ENCODE measurements at regions not wholly inside any gene's neighbourhood (a gene's known extent, or its start where the extent isn't known, plus 50 kb on each side); places are given as distances from the start of the nearest gene placed in this dataset.

DNA sequence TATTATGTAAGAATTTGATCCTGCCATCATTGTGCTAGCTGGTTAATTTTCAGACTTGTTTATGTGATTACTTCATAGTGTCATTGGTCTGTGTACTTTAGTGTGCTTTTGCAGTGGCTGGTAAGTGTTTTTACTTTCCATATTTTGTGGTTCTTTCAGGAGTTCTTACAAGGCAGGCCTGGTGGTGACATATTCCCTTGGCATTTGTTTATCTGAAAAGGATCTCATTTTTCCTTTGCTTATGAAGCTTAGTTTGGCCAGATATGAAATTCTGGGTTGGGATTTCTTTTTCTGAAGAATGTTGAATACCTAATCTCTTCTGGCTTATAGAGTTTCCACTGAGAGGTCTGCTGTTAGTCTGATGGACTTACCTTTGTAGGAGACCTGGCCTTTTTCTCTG is 72.8 kb upstream of the MC4R start:
- no peak overlapping the region for H3K9ac ChIP-seq (ENCODE audit: low read length)

DNA sequence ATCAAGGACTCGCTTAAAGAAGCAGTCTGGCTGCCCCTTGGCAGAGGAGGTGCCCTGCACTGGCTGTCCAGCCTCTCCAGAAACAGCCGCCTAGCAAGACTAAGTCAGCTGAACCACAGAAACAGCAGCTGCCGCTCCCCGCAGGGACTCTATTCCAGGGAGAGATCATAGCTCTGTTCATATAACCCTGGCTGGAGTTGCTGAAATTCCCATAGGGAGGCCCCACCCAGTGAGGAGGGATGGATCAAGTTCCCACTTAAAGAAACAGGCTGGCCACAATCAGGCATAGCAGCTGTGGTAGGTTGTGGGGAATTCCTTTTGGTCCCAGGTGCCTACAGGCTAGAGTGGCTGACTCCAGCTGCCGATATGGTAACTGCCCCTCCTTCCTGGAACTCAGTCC is 74.2 kb upstream of the MC4R start:
- H3K9me3 ChIP-seq (ENCODE audit: control insufficient read depth, insufficient read depth, low read depth, low read length): peaks cover 15% of the 10 kb centered on the region
- no peaks in the 10 kb centered on the region for H3K36me3 ChIP-seq (ENCODE audit: control insufficient read depth, insufficient read depth, low read length)
- H3K4me1 ChIP-seq (ENCODE audit: control insufficient read depth, insufficient read depth, low read length): peaks cover 3% of the 10 kb centered on the region; the same call in 1 of the 2 replicates
- no peak overlapping the region for H3K4me3 ChIP-seq (ENCODE audit: low read depth, low read length)
- H3K27ac ChIP-seq (ENCODE audit: low read depth, low read length): no peak overlapping the region
- no peaks in the 10 kb centered on the region for H3K27me3 ChIP-seq (ENCODE audit: control insufficient read depth, insufficient read depth, low read length)
- H3K9ac ChIP-seq (ENCODE audit: low read length): no peak overlapping the region

More for the DNA sequence above, 72.8 kb upstream of the MC4R start:
- Histone ChIP-seq H3K36me3 (ENCODE audit: control insufficient read depth, insufficient read depth, low read length) (no peaks in the 10 kb centered on the region), H3K27ac (ENCODE audit: low read depth, low read length) (no peak overlapping the region), H3K27me3 (ENCODE audit: control insufficient read depth, insufficient read depth, low read length) (no peaks in the 10 kb centered on the region), H3K4me1 (ENCODE audit: control insufficient read depth, insufficient read depth, low read length) (peaks cover 3% of the 10 kb centered on the region; the same call in 1 of the 2 replicates), H3K9me3 (ENCODE audit: control insufficient read depth, insufficient read depth, low read depth, low read length) (peaks cover 15% of the 10 kb centered on the region), H3K4me3 (ENCODE audit: low read depth, low read length) (no peak overlapping the region)

DNA sequence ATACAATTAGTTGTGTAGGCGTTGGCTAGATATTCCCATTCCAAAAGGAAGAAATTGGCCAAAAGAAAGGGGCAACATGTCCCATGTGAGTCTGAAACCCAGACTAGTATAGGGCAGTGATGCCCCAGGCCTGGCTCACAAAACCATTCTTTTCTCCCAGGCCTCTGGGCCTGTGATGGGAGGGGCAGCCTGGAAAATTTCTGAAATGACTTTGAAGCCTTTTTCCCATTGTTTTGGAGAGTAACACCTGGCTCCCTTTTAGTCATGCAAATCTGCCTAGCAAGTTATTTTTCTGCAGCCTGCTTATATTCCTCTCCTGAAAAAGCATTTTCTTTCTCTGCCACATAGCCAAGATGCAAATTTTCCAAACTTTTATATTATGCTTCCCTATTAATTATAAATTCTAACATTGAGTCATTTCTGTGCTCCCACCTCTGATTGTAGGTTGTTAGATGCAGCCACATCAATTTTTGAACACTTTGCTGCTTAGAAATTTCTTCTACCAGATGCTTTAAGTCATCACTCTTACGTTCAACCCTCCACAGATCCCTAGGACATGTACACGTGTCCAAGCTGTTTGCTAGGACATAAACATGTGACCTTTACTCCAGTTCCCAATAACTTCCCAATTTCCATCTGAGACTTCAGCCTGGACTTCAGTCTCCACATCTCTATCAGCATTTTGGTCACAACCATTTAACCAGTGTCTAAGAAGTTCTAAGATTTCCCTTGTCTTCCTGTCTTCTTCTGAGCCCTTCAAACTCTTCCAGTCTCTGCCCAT is 76.1 kb upstream of the MC4R start:
- H3K4me1 ChIP-seq (ENCODE audit: control insufficient read depth, insufficient read depth, low read length): peaks cover 3% of the 10 kb centered on the region; the same call in 1 of the 2 replicates
- H3K9ac ChIP-seq (ENCODE audit: low read length): no peak overlapping the region
- no peaks in the 10 kb centered on the region for H3K36me3 ChIP-seq (ENCODE audit: control insufficient read depth, insufficient read depth, low read length)
- H3K4me3 ChIP-seq (ENCODE audit: low read depth, low read length): no peak overlapping the region
- peaks cover 15% of the 10 kb centered on the region for H3K9me3 ChIP-seq (ENCODE audit: control insufficient read depth, insufficient read depth, low read depth, low read length)
- no peaks in the 10 kb centered on the region for H3K27me3 ChIP-seq (ENCODE audit: control insufficient read depth, insufficient read depth, low read length)
- H3K27ac ChIP-seq (ENCODE audit: low read depth, low read length): no peak overlapping the region

DNA sequence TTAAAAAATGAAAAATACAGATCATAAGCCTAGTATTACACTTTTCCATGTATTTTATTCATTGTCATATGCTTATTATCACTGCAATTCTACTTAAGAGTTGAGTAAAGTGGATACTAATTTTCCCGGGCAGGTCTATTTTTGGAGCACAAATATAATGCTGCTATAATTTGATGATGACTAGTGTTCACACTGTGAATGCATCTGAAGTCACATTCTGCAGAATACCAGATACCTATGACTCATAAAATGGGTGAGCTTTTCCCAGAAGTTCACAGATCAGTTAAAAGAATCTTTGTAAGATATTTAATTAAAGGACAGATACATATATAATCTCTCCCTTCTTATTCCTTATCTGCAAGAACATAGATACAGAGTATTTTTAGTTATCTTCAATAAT is 79.8 kb upstream of the MC4R start:
- H3K27ac ChIP-seq (ENCODE audit: low read depth, low read length): no peak overlapping the region
- H3K4me3 ChIP-seq (ENCODE audit: low read depth, low read length): no peak overlapping the region
- H3K27me3 ChIP-seq (ENCODE audit: control insufficient read depth, insufficient read depth, low read length): no peaks in the 10 kb centered on the region
- peaks cover 13% of the 10 kb centered on the region for H3K9me3 ChIP-seq (ENCODE audit: control insufficient read depth, insufficient read depth, low read depth, low read length)
- no peak overlapping the region for H3K9ac ChIP-seq (ENCODE audit: low read length)
- H3K36me3 ChIP-seq (ENCODE audit: control insufficient read depth, insufficient read depth, low read length): no peaks in the 10 kb centered on the region
- peaks cover 3% of the 10 kb centered on the region; the same call in 1 of the 2 replicates for H3K4me1 ChIP-seq (ENCODE audit: control insufficient read depth, insufficient read depth, low read length)

DNA sequence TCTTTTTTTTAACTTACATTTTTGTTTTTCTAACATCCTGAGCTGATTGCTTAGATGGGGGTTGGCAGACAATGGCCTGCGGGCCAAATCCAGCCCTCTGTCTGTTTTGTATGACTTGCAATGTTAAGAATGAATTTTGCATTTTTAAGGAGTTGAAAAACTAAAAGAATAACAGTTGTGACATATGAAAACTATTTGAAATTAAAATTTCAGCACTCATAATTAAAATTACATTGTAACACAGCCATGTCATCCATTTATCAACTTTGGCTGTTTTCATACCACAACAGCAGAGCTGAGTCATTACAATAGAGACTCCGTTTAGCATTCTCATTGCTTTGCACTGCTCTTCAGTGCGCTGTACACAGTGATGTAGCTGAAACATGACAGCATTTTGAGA is 94.1 kb upstream of the MC4R start:
- Histone ChIP-seq H3K4me1 (ENCODE audit: control insufficient read depth, insufficient read depth, low read length) (no peaks in the 10 kb centered on the region), H3K27ac (ENCODE audit: low read depth, low read length) (no peak overlapping the region), H3K9ac (ENCODE audit: low read length) (no peak overlapping the region), H3K9me3 (ENCODE audit: control insufficient read depth, insufficient read depth, low read depth, low read length) (no peaks in the 10 kb centered on the region), H3K4me3 (ENCODE audit: low read depth, low read length) (no peak overlapping the region), H3K27me3 (ENCODE audit: control insufficient read depth, insufficient read depth, low read length) (no peaks in the 10 kb centered on the region), H3K36me3 (ENCODE audit: control insufficient read depth, insufficient read depth, low read length) (no peaks in the 10 kb centered on the region)

DNA sequence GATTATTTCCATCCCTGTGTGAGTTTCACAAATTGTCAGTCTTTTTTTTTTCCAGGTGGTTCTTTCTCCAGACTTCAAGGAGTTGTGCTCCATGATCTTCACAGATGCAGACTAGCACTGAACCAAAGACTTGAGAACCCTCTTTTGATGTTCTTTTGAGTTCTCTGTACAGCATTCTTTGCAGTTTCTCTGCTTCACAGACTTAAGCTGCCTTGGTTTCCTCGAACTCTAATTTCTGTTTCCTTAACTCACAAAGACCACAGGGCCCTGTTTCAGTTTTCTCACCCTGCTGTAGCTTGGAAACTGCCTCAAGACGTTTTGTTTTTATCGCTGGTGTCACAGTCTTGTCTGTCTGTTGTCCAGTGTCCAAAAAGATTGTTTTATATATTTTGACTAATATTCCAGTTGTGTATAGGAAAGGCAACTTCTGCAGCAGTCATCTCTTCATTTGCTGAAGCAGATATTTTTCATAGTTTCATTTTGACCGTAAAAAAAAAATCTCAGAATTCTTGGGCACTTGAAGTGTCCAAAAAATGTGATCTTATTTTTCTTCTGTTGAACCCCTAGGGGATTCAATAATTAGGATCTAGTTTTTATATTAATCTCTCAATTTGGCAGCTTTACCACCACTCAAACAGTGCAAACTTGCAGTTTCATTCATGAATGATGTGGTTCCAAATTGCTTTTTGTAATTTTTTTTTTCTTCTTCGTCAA is 97.0 kb upstream of the MC4R start:
- no peak overlapping the region for H3K27ac ChIP-seq (ENCODE audit: low read depth, low read length)
- no peaks in the 10 kb centered on the region for H3K9me3 ChIP-seq (ENCODE audit: control insufficient read depth, insufficient read depth, low read depth, low read length)
- no peaks in the 10 kb centered on the region for H3K4me1 ChIP-seq (ENCODE audit: control insufficient read depth, insufficient read depth, low read length)
- H3K4me3 ChIP-seq (ENCODE audit: low read depth, low read length): no peak overlapping the region
- no peaks in the 10 kb centered on the region for H3K27me3 ChIP-seq (ENCODE audit: control insufficient read depth, insufficient read depth, low read length)
- no peak overlapping the region for H3K9ac ChIP-seq (ENCODE audit: low read length)
- no peaks in the 10 kb centered on the region for H3K36me3 ChIP-seq (ENCODE audit: control insufficient read depth, insufficient read depth, low read length)

DNA sequence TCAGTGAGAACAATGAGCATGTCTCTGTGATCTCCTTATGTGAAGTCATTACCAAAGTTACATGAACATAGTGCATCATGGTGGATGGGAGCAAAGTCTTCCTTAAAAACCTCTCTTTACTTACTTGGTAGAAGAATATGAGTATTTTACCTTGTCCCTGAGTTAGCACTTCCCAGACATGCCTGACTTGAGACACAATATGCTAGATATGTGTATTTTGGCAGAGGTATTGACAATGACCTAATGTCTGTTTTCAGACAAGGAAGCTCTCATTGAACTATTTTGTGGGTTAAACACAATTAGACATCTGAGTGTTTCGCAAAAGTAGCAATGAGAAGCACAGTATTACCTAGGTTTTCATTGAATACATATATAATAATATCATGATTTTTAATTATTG is 99.1 kb upstream of the MC4R start:
- Histone ChIP-seq H3K9me3 (ENCODE audit: control insufficient read depth, insufficient read depth, low read depth, low read length) (no peaks in the 10 kb centered on the region), H3K9ac (ENCODE audit: low read length) (no peak overlapping the region), H3K4me3 (ENCODE audit: low read depth, low read length) (no peak overlapping the region), H3K36me3 (ENCODE audit: control insufficient read depth, insufficient read depth, low read length) (no peaks in the 10 kb centered on the region), H3K27ac (ENCODE audit: low read depth, low read length) (no peak overlapping the region), H3K27me3 (ENCODE audit: control insufficient read depth, insufficient read depth, low read length) (no peaks in the 10 kb centered on the region), H3K4me1 (ENCODE audit: control insufficient read depth, insufficient read depth, low read length) (no peaks in the 10 kb centered on the region)

DNA sequence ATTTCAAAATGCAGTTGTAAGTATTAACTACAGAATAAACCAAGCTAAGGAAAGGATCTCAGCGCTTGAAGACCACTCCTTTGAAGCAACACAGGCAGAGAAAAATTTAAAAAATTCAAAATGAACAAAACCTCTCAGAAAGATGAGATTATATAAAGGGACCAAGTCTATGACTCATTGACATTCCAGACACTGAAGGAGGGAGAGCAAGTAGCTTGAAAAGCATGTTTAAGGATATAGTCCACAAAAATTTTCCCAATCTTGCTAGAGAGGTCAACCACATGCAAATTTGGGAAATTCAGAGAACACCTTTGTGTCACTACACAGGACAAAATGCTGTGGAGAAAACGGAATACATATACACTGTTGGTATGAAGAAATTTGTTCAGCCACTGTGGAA is 112.6 kb upstream of the MC4R start:
- no peaks in the 10 kb centered on the region for H3K9me3 ChIP-seq (ENCODE audit: control insufficient read depth, insufficient read depth, low read depth, low read length)
- no peaks in the 10 kb centered on the region for H3K4me1 ChIP-seq (ENCODE audit: control insufficient read depth, insufficient read depth, low read length)
- H3K36me3 ChIP-seq (ENCODE audit: control insufficient read depth, insufficient read depth, low read length): no peaks in the 10 kb centered on the region
- H3K27me3 ChIP-seq (ENCODE audit: control insufficient read depth, insufficient read depth, low read length): peaks cover 20% of the 10 kb centered on the region
- H3K27ac ChIP-seq (ENCODE audit: low read depth, low read length): no peak overlapping the region
- H3K4me3 ChIP-seq (ENCODE audit: low read depth, low read length): no peak overlapping the region
- no peak overlapping the region for H3K9ac ChIP-seq (ENCODE audit: low read length)

DNA sequence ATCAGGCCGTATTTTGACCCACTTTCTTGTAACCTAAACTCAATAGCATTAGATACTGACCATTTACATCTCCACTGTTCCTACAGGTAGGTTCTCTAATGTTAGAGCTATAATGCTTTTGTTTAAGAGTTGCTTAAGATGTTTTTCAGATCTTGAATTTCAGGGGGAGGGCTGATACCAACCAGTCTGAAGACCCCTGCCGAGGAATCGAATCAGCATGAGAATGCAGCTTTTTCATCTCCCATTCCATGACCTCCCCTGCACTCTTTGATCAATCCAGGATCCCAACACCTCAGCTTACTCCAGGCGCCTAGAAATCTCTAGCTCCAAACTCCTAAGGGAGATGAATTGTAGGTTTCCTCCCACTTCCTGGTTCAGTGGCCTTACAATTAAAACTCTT is 120.5 kb upstream of the MC4R start:
- Histone ChIP-seq H3K36me3 (ENCODE audit: control insufficient read depth, insufficient read depth, low read length) (no peaks in the 10 kb centered on the region), H3K27me3 (ENCODE audit: control insufficient read depth, insufficient read depth, low read length) (peaks cover 83% of the 10 kb centered on the region), H3K9me3 (ENCODE audit: control insufficient read depth, insufficient read depth, low read depth, low read length) (no peaks in the 10 kb centered on the region), H3K4me3 (ENCODE audit: low read depth, low read length) (no peak overlapping the region), H3K9ac (ENCODE audit: low read length) (no peak overlapping the region), H3K27ac (ENCODE audit: low read depth, low read length) (no peak overlapping the region), H3K4me1 (ENCODE audit: control insufficient read depth, insufficient read depth, low read length) (peaks cover 5% of the 10 kb centered on the region; the same call in 1 of the 2 replicates)

DNA sequence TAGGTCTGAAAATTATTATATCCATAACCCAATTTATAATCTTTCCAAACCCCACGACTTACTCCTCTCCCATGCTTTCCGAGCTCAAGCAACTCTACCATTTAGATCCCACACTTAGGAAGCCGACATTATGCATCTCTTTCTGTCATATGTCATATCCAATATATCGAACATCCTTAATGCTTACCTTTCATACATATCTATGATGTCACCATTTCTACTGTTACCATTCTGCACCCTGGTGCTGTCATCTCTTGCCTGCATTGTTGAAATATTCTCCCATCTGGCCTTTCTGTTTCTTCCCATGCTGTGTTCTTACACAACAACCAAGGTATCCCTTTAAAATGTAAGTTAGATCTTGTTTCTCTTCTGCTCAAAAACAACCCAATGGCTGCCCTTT is 127.1 kb upstream of the MC4R start:
- H3K27ac ChIP-seq (ENCODE audit: low read depth, low read length): no peak overlapping the region
- H3K27me3 ChIP-seq (ENCODE audit: control insufficient read depth, insufficient read depth, low read length): peaks cover 36% of the 10 kb centered on the region
- H3K36me3 ChIP-seq (ENCODE audit: control insufficient read depth, insufficient read depth, low read length): no peaks in the 10 kb centered on the region
- H3K9me3 ChIP-seq (ENCODE audit: control insufficient read depth, insufficient read depth, low read depth, low read length): no peaks in the 10 kb centered on the region
- no peaks in the 10 kb centered on the region for H3K4me1 ChIP-seq (ENCODE audit: control insufficient read depth, insufficient read depth, low read length)
- H3K4me3 ChIP-seq (ENCODE audit: low read depth, low read length): no peak overlapping the region
- H3K9ac ChIP-seq (ENCODE audit: low read length): no peak overlapping the region

DNA sequence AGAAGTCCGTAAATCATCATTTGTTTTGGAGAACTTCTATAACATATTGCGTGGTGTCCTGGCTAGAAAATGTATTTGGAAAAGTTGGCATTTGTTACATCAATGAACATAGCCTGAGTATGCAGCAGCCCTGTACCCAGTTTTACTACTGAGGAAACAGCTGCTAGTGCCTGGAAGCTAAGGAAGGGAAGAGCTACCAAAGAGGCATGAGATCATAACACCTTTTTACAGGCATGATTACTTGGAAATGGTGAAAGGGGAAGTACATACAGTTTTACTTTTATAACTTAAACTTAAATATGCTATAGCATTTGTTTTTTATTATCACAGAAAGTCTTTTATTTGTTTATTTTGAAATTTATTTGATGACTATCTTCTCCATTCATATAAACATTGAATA is 128.4 kb upstream of the MC4R start:
- Histone ChIP-seq H3K4me3 (ENCODE audit: low read depth, low read length) (no peak overlapping the region), H3K4me1 (ENCODE audit: control insufficient read depth, insufficient read depth, low read length) (no peaks in the 10 kb centered on the region), H3K9me3 (ENCODE audit: control insufficient read depth, insufficient read depth, low read depth, low read length) (no peaks in the 10 kb centered on the region), H3K27me3 (ENCODE audit: control insufficient read depth, insufficient read depth, low read length) (peaks cover 24% of the 10 kb centered on the region), H3K36me3 (ENCODE audit: control insufficient read depth, insufficient read depth, low read length) (no peaks in the 10 kb centered on the region), H3K27ac (ENCODE audit: low read depth, low read length) (no peak overlapping the region), H3K9ac (ENCODE audit: low read length) (no peak overlapping the region)

All from HUES6 (cell line).